ENCODE measurements at regions not wholly inside any gene's neighbourhood (a gene's known extent, or its start where the extent isn't known, plus 50 kb on each side); places are given as distances from the start of the nearest gene placed in this dataset.

DNA sequence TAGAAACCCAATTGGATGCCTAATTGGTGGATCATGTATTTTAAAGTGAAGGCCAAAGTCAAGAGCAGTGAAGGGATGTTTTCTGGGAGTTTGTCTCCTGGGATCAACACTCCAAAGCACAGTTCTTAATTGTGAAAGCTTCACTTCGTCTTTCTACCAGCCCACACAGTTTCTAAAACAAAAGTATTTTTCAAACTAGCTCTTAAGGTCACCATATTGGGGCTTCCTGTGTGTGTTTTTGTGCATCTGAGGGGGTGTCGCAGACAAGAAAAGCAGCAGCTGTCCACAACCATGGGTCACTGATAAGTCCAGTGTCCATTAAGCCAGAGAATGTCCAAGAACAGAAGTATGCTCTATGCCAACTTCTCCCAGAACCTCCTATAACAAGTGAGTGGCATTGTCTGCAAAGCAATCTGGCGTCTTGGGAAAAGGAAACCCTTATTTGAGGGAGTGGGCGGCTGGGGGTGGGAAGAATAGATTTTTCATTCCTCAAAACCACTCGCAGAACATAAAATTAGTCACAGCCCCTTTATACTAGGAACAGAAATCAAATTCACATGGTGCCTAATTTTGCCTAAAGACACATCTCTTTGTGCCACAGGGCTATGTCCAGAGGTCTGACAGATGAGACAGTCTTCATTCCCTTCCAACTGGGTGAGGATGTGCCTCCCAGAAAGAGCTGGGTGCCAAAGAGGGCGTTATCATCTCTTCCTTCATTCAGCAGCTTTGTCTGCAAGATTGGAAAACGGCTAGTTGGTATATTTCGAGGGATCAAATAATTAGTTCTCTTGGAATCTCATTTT lies 610.4 kb downstream of the BCOR start:
- peaks cover 2 to 20% (median 11%) of the 10 kb centered on the region in 6 donors for H3K4me1 ChIP-seq
- H3K36me3 ChIP-seq: no peaks in the 10 kb centered on the region
- DNase-seq: no peak
- no peak overlapping the region for H3K27ac ChIP-seq
- H3K9me3 ChIP-seq: no peaks in the 10 kb centered on the region
- no peak overlapping the region for H3K4me3 ChIP-seq
- no peak for TF ChIP-seq POLR2AphosphoS5 (IDR thresholded peaks at IDR 0.05)
- TF ChIP-seq POLR2A (IDR thresholded peaks at IDR 0.05): no peak
- TF ChIP-seq, protein P1, sequence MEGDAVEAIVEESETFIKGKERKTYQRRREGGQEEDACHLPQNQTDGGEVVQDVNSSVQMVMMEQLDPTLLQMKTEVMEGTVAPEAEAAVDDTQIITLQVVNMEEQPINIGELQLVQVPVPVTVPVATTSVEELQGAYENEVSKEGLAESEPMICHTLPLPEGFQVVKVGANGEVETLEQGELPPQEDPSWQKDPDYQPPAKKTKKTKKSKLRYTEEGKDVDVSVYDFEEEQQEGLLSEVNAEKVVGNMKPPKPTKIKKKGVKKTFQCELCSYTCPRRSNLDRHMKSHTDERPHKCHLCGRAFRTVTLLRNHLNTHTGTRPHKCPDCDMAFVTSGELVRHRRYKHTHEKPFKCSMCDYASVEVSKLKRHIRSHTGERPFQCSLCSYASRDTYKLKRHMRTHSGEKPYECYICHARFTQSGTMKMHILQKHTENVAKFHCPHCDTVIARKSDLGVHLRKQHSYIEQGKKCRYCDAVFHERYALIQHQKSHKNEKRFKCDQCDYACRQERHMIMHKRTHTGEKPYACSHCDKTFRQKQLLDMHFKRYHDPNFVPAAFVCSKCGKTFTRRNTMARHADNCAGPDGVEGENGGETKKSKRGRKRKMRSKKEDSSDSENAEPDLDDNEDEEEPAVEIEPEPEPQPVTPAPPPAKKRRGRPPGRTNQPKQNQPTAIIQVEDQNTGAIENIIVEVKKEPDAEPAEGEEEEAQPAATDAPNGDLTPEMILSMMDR (IDR thresholded peaks at IDR 0.05 in 8 of 11, conservative IDR thresholded peaks at IDR 0.05 in 3 of 11): no peak
- WGBS, 5 donors: 62 to 75% (median 68%) methylated on average over 8 of the region's 8 CpGs
- H3K27me3 ChIP-seq (replicated peaks in 1 of 7): peaks cover 0 to 4% (median 0%) of the 10 kb centered on the region in 7 donors
- intact Hi-C loops (cut with DNase I; ENCODE audit: low total_unique reads): no loop called here

DNA sequence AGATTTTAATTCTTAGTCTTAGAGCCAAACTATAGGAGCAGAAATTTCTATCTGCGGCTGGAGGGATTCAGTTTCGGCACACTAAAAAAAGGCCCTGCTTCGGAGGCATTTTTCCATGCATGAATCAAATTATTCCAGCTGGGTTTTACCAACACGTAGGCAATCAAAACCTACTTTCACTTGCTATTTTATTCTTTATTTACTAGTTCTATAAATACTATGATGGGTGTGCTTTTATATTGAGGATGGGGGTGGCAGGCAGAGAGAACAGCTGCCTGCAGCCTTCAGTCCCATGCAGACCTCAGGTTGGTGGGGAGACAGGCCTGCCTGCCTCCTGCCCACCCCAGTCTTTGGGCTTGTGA lies 609.8 kb downstream of the BCOR start:
- TF ChIP-seq POLR2AphosphoS5 (IDR thresholded peaks at IDR 0.05) (no peak), POLR2A (IDR thresholded peaks at IDR 0.05) (no peak)
- Histone ChIP-seq H3K9me3 (no peaks in the 10 kb centered on the region), H3K27me3 (replicated peaks in 1 of 7) (peaks cover 0 to 4% (median 0%) of the 10 kb centered on the region in 7 donors), H3K36me3 (no peaks in the 10 kb centered on the region), H3K27ac (no peak overlapping the region), H3K4me3 (no peak overlapping the region), H3K4me1 (peaks cover 5 to 26% (median 13%) of the 10 kb centered on the region in 6 donors)
- intact Hi-C loops (cut with DNase I; ENCODE audit: low total_unique reads): no loop called here
- DNase-seq: no peak
- WGBS, 5 donors: 83 to 90% (median 88%) methylated on average over 4 of the region's 4 CpGs

DNA sequence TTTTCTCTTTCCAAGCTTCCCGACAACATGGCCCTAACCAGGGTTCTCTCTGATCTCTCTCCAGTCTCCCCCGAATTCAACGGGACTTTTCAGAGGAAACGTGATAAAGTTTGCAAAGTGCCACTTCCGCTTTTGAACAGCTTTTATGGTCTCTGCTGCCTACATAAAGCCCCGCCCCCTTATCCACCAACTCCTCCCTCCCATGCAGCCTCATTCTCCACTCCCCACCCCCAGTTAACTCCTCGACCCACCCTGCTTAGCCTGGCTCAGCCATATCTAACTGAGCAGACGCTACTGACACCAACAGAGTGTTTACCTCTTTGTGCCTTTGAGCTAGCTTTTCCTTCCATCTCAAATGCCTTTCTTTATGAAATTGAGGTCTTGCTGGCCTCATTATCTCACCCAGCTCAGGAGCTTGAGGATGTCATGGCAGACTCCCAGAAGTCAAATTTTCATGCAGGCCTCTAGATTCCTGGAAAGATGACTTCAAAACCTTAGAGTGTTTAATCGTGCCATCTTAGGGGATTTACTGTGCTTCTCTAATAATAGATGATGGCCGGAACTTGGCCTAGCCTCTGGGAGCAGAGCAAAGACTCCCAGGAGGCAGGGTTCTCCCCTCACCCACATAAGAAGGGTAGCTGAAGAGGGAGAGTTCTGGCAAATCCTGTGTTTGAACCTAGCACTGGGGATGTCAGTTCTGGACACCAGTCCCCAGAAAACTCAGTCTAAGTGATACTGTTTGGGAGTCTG lies 606.0 kb downstream of the BCOR start:
- peaks cover 5 to 29% (median 14%) of the 10 kb centered on the region in 6 donors for H3K4me1 ChIP-seq
- 10 to 31% (median 14%) methylated on average over 10 of the region's 10 CpGs for WGBS, 5 donors
- peaks cover 0 to 8% (median 0%) of the 10 kb centered on the region in 7 donors for H3K27me3 ChIP-seq (replicated peaks in 1 of 7)
- TF ChIP-seq, protein P1 (IDR thresholded peaks at IDR 0.05 in 8 of 11, conservative IDR thresholded peaks at IDR 0.05 in 3 of 11): no peak
- TF ChIP-seq POLR2A (IDR thresholded peaks at IDR 0.05): no peak
- no peak for TF ChIP-seq POLR2AphosphoS5 (IDR thresholded peaks at IDR 0.05)
- DNase-seq: peak; percentile 79
- no peak overlapping the region for H3K4me3 ChIP-seq
- intact Hi-C loops (cut with DNase I; ENCODE audit: low total_unique reads): no loop called here
- H3K9me3 ChIP-seq: no peaks in the 10 kb centered on the region
- peak overlapping the region in 7 of 8 donors; percentile 9 to 50 (median 36) for H3K27ac ChIP-seq
- no peaks in the 10 kb centered on the region for H3K36me3 ChIP-seq

DNA sequence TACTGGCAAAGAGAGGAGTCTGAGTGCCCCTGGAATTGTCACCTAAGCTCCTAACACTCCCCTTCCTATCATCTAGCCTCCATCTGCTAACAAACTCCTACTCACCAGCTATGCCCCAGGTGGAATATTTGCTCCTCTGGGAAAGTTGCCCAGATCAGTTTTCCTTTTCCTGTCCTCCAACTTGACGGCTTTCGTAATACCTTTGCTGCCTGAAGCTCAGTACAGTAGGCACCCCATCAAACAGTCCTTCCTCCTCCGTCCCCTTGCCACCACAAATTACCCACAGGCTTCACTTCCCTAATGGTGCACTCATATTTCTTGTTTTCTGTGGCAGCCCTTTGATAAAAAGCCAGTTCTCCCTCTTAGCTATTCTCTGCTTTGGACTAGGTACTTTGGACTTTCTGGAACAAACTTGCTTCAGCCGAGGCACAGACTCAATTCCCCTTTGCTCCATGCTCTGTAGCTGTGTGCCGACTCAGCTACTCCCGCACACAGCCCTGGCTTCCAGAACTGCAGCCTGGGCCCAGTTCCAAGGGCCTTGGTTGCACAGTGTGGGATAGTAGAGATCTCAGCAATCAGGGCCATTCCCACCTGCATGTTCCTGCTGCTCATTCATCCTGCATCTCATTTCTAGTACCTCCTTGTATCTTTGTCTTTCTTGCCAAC lies 605.1 kb downstream of the BCOR start:
- no peak overlapping the region for H3K4me3 ChIP-seq

More for the DNA sequence above, 605.1 kb downstream of the BCOR start:
- intact Hi-C loops (cut with DNase I; ENCODE audit: low total_unique reads): no loop called here
- TF ChIP-seq POLR2A (IDR thresholded peaks at IDR 0.05) (no peak), POLR2AphosphoS5 (IDR thresholded peaks at IDR 0.05) (no peak)
- TF ChIP-seq, protein P1 (IDR thresholded peaks at IDR 0.05 in 8 of 11, conservative IDR thresholded peaks at IDR 0.05 in 3 of 11): no peak
- Histone ChIP-seq H3K27ac (peak overlapping the region in 7 of 8 donors; percentile 9 to 48 (median 36)), H3K27me3 (replicated peaks in 1 of 7) (peaks cover 0 to 9% (median 0%) of the 10 kb centered on the region in 7 donors), H3K36me3 (no peaks in the 10 kb centered on the region), H3K9me3 (no peaks in the 10 kb centered on the region), H3K4me1 (peaks cover 5 to 29% (median 14%) of the 10 kb centered on the region in 6 donors)
- 25 to 49% (median 46%) methylated on average over 6 of the region's 6 CpGs for WGBS, 5 donors
- no peak for DNase-seq

Data from spleen (tissue), 11 donors.